HEK293T (cell line): ENCODE measurements at regions not wholly inside any gene's neighbourhood (a gene's known extent, or its start where the extent isn't known, plus 50 kb on each side); places are given as distances from the start of the nearest gene placed in this dataset.

Source experiments
- CTCF ChIA-PET: fragments of 350-600 bp; formaldehyde crosslinking; extraction: SDS; loops from one replicate; lab custom pipeline; 2021; ENCODE audit warnings: antibody characterized with exemption, inconsistent platforms; lab: Yijun Ruan, JAX
- POLR2A ChIA-PET: fragments of 350-600 bp; formaldehyde crosslinking; extraction: SDS; loops from one replicate; lab custom pipeline; 2020; ENCODE audit warnings: antibody characterized with exemption, inconsistent platforms; lab: Yijun Ruan, JAX
- DNase-seq: peaks from one replicate; pipeline ENCODE4 v3.0.0; 2012; ENCODE audit warnings: mixed read lengths; ENCODE audit errors: extremely low spot score
- ARNT ChIP-seq: fragments of 450-650 bp; IDR thresholded peaks from 2 replicates; pipeline ENCODE4 v1.6.1; 2017; ENCODE audit warnings: mild to moderate bottlenecking
- BHLHE40 ChIP-seq: fragments of 450-650 bp; IDR thresholded peaks from 2 replicates; pipeline ENCODE4 v1.6.1; 2016; ENCODE audit warnings: mild to moderate bottlenecking, moderate library complexity, borderline replicate concordance
- CTBP1 ChIP-seq: fragments of 450-650 bp; IDR thresholded peaks from 2 replicates; pipeline ENCODE4 v1.6.1; 2016; ENCODE audit warnings: borderline replicate concordance
- ELF4 ChIP-seq: fragments of 450-650 bp; IDR thresholded peaks from 2 replicates; pipeline ENCODE4 v1.6.1; 2017; ENCODE audit warnings: antibody characterized with exemption
- FOXA1 ChIP-seq: fragments of 450-650 bp; IDR thresholded peaks from 2 replicates; pipeline ENCODE4 v1.6.1; 2016; ENCODE audit warnings: mild to moderate bottlenecking
- FOXK2 ChIP-seq: fragments of 450-650 bp; IDR thresholded peaks from 2 replicates; pipeline ENCODE4 v1.6.1; 2016; ENCODE audit warnings: mild to moderate bottlenecking
- FOXM1 ChIP-seq: fragments of 450-650 bp; IDR thresholded peaks from 2 replicates; pipeline ENCODE4 v1.6.1; 2017; ENCODE audit warnings: mild to moderate bottlenecking, borderline replicate concordance
- HDGF ChIP-seq: fragments of 450-650 bp; IDR thresholded peaks from 2 replicates; pipeline ENCODE4 v1.6.1; 2017; ENCODE audit warnings: antibody characterized with exemption, borderline replicate concordance
- L3MBTL2 ChIP-seq: fragments of 450-650 bp; conservative IDR thresholded peaks from 2 replicates; pipeline ENCODE4 v1.6.1; 2016; ENCODE audit warnings: mild to moderate bottlenecking
- LEF1 ChIP-seq: fragments of 450-650 bp; IDR thresholded peaks from 2 replicates; pipeline ENCODE4 v1.6.1; 2017; ENCODE audit warnings: mild to moderate bottlenecking, borderline replicate concordance
- NFRKB ChIP-seq: fragments of 450-650 bp; IDR thresholded peaks from 2 replicates; pipeline ENCODE4 v1.6.1; 2016; ENCODE audit warnings: mild to moderate bottlenecking, moderate library complexity
- PKNOX1 ChIP-seq: fragments of 450-650 bp; IDR thresholded peaks from 2 replicates; pipeline ENCODE4 v1.6.1; 2016
- SP1 ChIP-seq: fragments of 450-650 bp; IDR thresholded peaks from 2 replicates; pipeline ENCODE4 v1.6.1; 2017
- SUZ12 ChIP-seq: fragments of 450-650 bp; IDR thresholded peaks from 2 replicates; pipeline ENCODE4 v1.6.1; 2016; ENCODE audit warnings: mild to moderate bottlenecking
- TARDBP ChIP-seq: fragments of 450-650 bp; IDR thresholded peaks from 2 replicates; pipeline ENCODE4 v1.6.1; 2016
- ZNF384 ChIP-seq: fragments of 450-650 bp; IDR thresholded peaks from 2 replicates; pipeline ENCODE4 v1.6.1; 2016

- CTCF ChIA-PET = no interaction called here
- POLR2A ChIA-PET = no interaction called here
- no peak for DNase-seq
- TF ChIP-seq FOXM1 (no peak), BHLHE40 (no peak), SUZ12 (no peak), PKNOX1 (no peak), ZNF384 (no peak), TARDBP (no peak), L3MBTL2 (no peak), SP1 (no peak), ARNT (no peak), FOXA1 (no peak), NFRKB (no peak), HDGF (no peak), ELF4 (no peak), FOXK2 (no peak), CTBP1 (no peak), LEF1 (no peak)
Measured at GRCh38 chr2:64846177-64846576, 143.0 kb upstream of the SLC1A4 start.

GRCh38 chr2:64847930-64848329, 141.3 kb upstream of the SLC1A4 start:
- TF ChIP-seq ELF4 (no peak), NFRKB (no peak), ZNF384 (no peak), BHLHE40 (no peak), SUZ12 (no peak), CTBP1 (no peak), L3MBTL2 (no peak), TARDBP (no peak), FOXM1 (no peak), FOXA1 (no peak), FOXK2 (no peak), HDGF (no peak), LEF1 (no peak)
- ChIA-PET CTCF (interaction anchor here (1.1 kb wide), 1 partner anchor 10 kb away, joined by 7 read pairs; no protein-coding TSS in a partner anchor), POLR2A (interaction anchor here (1.2 kb wide), 1 partner anchor 195 kb away, joined by 6 read pairs; the partner anchor contains the start of gene SERTAD2)
- DNase-seq = no peak

GRCh38 chr2:64848363-64848762, 140.8 kb upstream of the SLC1A4 start:
- TF ChIP-seq FOXK2 (no peak), TARDBP (no peak), FOXA1 (no peak), NFRKB (no peak), LEF1 (no peak), SP1 (no peak), CTBP1 (no peak), PKNOX1 (no peak), ARNT (no peak), BHLHE40 (no peak)
- POLR2A ChIA-PET = interaction anchor here (1.2 kb wide), 1 partner anchor 195 kb away, joined by 6 read pairs; the partner anchor contains the start of gene SERTAD2
- DNase-seq = no peak
- CTCF ChIA-PET = interaction anchor here (1.1 kb wide), 1 partner anchor 10 kb away, joined by 7 read pairs; no protein-coding TSS in a partner anchor

GRCh38 chr2:64848945-64849344, 140.3 kb upstream of the SLC1A4 start:
- ChIA-PET CTCF (interaction anchor here (1.1 kb wide), 1 partner anchor 11 kb away, joined by 7 read pairs; no protein-coding TSS in a partner anchor), POLR2A (interaction anchor here (1.2 kb wide), 1 partner anchor 196 kb away, joined by 6 read pairs; the partner anchor contains the start of gene SERTAD2)
- TF ChIP-seq ARNT (no peak), L3MBTL2 (no peak), NFRKB (no peak), FOXA1 (no peak), PKNOX1 (no peak), BHLHE40 (no peak), CTBP1 (no peak), ZNF384 (no peak), SUZ12 (no peak)
- no peak for DNase-seq

GRCh38 chr2:64850642-64851041, 138.6 kb upstream of the SLC1A4 start:
- no peak for DNase-seq
- ChIA-PET CTCF (no interaction called here), POLR2A (interaction anchor here (0.9 to 1.2 kb wide), 2 partner anchors 10 to 200 kb away, joined by 3 to 4 read pairs; no protein-coding TSS in a partner anchor)
- TF ChIP-seq SUZ12 (no peak), NFRKB (no peak), SP1 (no peak)

- DNase-seq = no peak
- TF ChIP-seq SUZ12 = no peak
- no peak for TF ChIP-seq L3MBTL2
- no peak for TF ChIP-seq SP1
- no peak for TF ChIP-seq ELF4
- no peak for TF ChIP-seq FOXK2
- TF ChIP-seq FOXA1 = no peak
- no peak for TF ChIP-seq HDGF
- no peak for TF ChIP-seq ZNF384
- no peak for TF ChIP-seq PKNOX1
- TF ChIP-seq TARDBP = no peak
- TF ChIP-seq BHLHE40 = no peak
- no peak for TF ChIP-seq CTBP1
- CTCF ChIA-PET = interaction anchor here (0.7 kb wide), 1 partner anchor 100 kb away, joined by 4 read pairs; no protein-coding TSS in a partner anchor
- POLR2A ChIA-PET = no interaction called here
Measured at GRCh38 chr2:64852771-64853241, 136.4 kb upstream of the SLC1A4 start.
